PFSK-1 (cell line): ENCODE measurements at regions not wholly inside any gene's neighbourhood (a gene's known extent, or its start where the extent isn't known, plus 50 kb on each side); places are given as distances from the start of the nearest gene placed in this dataset.

Experiments used
- FOXP2 ChIP-seq: optimal IDR thresholded peaks from 2 replicates; pipeline ENCODE3; 2011; ENCODE audit warnings: borderline replicate concordance, control low read depth, inconsistent platforms; ENCODE audit not compliant: insufficient read depth; ENCODE audit errors: extremely low read length, extremely low read depth
- POLR2AphosphoS5 ChIP-seq: IDR thresholded peaks from 2 replicates; pipeline ENCODE4 v1.6.1; 2012; ENCODE audit warnings: low read depth, mild to moderate bottlenecking, control low read depth, low read length, moderate library complexity
- REST ChIP-seq, 2 experiments: IDR thresholded peaks; 2 replicates each; pipeline versions ENCODE4 v1.6.1 to v1.8.0; 2011 to 2012; ENCODE audit warnings: low read depth in 2 of 2, low read length in 2 of 2, control low read depth in 1 of 2, inconsistent platforms in 1 of 2, mild to moderate bottlenecking in 1 of 2, moderate library complexity in 1 of 2; ENCODE audit not compliant: insufficient read depth in 1 of 2
- SIN3A ChIP-seq: IDR thresholded peaks from 2 replicates; pipeline ENCODE4 v1.6.1; 2012; ENCODE audit warnings: mild to moderate bottlenecking, low read length, moderate library complexity, borderline replicate concordance; ENCODE audit not compliant: insufficient read depth
- TAF1 ChIP-seq: IDR thresholded peaks from 2 replicates; pipeline ENCODE4 v1.6.1; 2012; ENCODE audit warnings: low read length, control low read depth, borderline replicate concordance; ENCODE audit not compliant: insufficient read depth

- TF ChIP-seq FOXP2 (no peak), TAF1 (no peak), SIN3A (no peak), REST (IDR thresholded peaks at IDR 0.05; ENCODE audit: insufficient read depth in 1 of 2, low read depth in 2 of 2, low read length in 2 of 2) (no peak), POLR2AphosphoS5 (no peak)
Measured at GRCh38 chr12:58540480-58541299, 379.6 kb downstream of the LRIG3 start.

- TF ChIP-seq FOXP2, result no peak
- no peak for TF ChIP-seq REST (IDR thresholded peaks at IDR 0.05; ENCODE audit: insufficient read depth in 1 of 2, low read depth in 2 of 2, low read length in 2 of 2)
Measured at GRCh38 chr12:58541300-58541690, 379.0 kb downstream of the LRIG3 start.

- TF ChIP-seq SIN3A, result no peak
Measured at GRCh38 chr12:58544281-58544680, 376.0 kb downstream of the LRIG3 start.

- no peak for TF ChIP-seq TAF1
- no peak for TF ChIP-seq SIN3A
- TF ChIP-seq REST (IDR thresholded peaks at IDR 0.05; ENCODE audit: insufficient read depth in 1 of 2, low read depth in 2 of 2, low read length in 2 of 2), result no peak
- TF ChIP-seq POLR2AphosphoS5, result no peak
- no peak for TF ChIP-seq FOXP2
Measured at GRCh38 chr12:58547217-58547616, 373.1 kb downstream of the LRIG3 start.

GRCh38 chr12:58548801-58549200 is 371.5 kb downstream of the LRIG3 start:
- TF ChIP-seq POLR2AphosphoS5 (no peak), FOXP2 (no peak), TAF1 (no peak), SIN3A (no peak), REST (IDR thresholded peaks at IDR 0.05; ENCODE audit: insufficient read depth in 1 of 2, low read depth in 2 of 2, low read length in 2 of 2) (no peak)
